MCF 10A (cell line): ENCODE measurements at regions not wholly inside any gene's neighbourhood (a gene's known extent, or its start where the extent isn't known, plus 50 kb on each side); places are given as distances from the start of the nearest gene placed in this dataset.

ENCODE experiments used
- BruUV-seq: library from RNA; stranded (reverse); fragments of 400-500 nt; replicated peaks from 2 replicates; lab custom pipeline; 2021; lab: Mats Ljungman, UMichigan
- CTCF ChIA-PET: fragments of 300-600 bp; sonication (Branson Sonifier 250); formaldehyde crosslinking; extraction: SDS; loops from one replicate; lab custom pipeline; 2021; ENCODE audit warnings: antibody characterized with exemption, inconsistent platforms; lab: Yijun Ruan, JAX
- POLR2A ChIA-PET: fragments of 300-600, 350-650 bp; sonication (Branson Sonifier 250); formaldehyde crosslinking; extraction: SDS; loops from one replicate; lab custom pipeline; 2020; ENCODE audit warnings: antibody characterized with exemption, inconsistent platforms; lab: Yijun Ruan, JAX
- DNase-seq: peaks from one replicate; pipeline ENCODE4 v3.0.0-alpha.2; 2018; ENCODE audit not compliant: unreplicated experiment
- H3K27ac Mint-ChIP-seq: one replicate; pipeline ENCODE4 v1.8.0; 2022; ENCODE audit warnings: mild to moderate bottlenecking, low read depth, mixed read lengths; ENCODE audit not compliant: unreplicated experiment
- H3K27me3 Mint-ChIP-seq: one replicate; pipeline ENCODE4 v1.8.0; 2022; ENCODE audit warnings: mixed read lengths; ENCODE audit not compliant: insufficient read depth, unreplicated experiment
- H3K36me3 Mint-ChIP-seq: one replicate; pipeline ENCODE4 v1.8.0; 2022; ENCODE audit warnings: mild to moderate bottlenecking, moderate library complexity, mixed read lengths; ENCODE audit not compliant: insufficient read depth, unreplicated experiment
- H3K4me1 Mint-ChIP-seq: one replicate; pipeline ENCODE4 v1.8.0; 2022; ENCODE audit warnings: mixed read lengths; ENCODE audit not compliant: insufficient read depth, unreplicated experiment
- H3K4me3 Mint-ChIP-seq: one replicate; pipeline ENCODE4 v1.8.0; 2022; ENCODE audit warnings: mild to moderate bottlenecking, moderate library complexity, mixed read lengths; ENCODE audit not compliant: unreplicated experiment
- H3K9me3 Mint-ChIP-seq: one replicate; pipeline ENCODE4 v1.8.0; 2022; ENCODE audit warnings: mixed read lengths; ENCODE audit not compliant: unreplicated experiment
- CTCF ChIP-seq: fragments of 200-600 bp; IDR thresholded peaks from one replicate; pipeline ENCODE4 v1.8.0; 2022; ENCODE audit warnings: antibody characterized with exemption, mild to moderate bottlenecking; ENCODE audit not compliant: unreplicated experiment
- intact Hi-C: fragments of 100-400 bp; cut with micrococcal nuclease; formaldehyde crosslinking; loops from 2 replicates; pipeline ENCODE4 v1.14.1; 2022

- no peak for DNase-seq
Measured at GRCh38 chr13:38103851-38104250, 234.3 kb upstream of the TRPC4 start.

GRCh38 chr13:38099751-38100150, 230.2 kb upstream of the TRPC4 start:
- intact Hi-C loops = no loop called here
- Mint-ChIP-seq H3K4me1 (no peaks in the 10 kb centered on the region), H3K27ac (no peak overlapping the region), H3K4me3 (no peak overlapping the region), H3K9me3 (no peaks in the 10 kb centered on the region), H3K36me3 (no peaks in the 10 kb centered on the region), H3K27me3 (no peaks in the 10 kb centered on the region)
- ChIA-PET CTCF (no interaction called here), POLR2A (no interaction called here)
- BruUV-seq = no TSS peak
- TF ChIP-seq CTCF = no peak
- no peak for DNase-seq

More at GRCh38 chr13:38103851-38104250, 234.3 kb upstream of the TRPC4 start:
- POLR2A ChIA-PET = no interaction called here
- Mint-ChIP-seq H3K4me3 (no peak overlapping the region), H3K27me3 (no peaks in the 10 kb centered on the region), H3K27ac (no peak overlapping the region), H3K9me3 (peaks cover 5% of the 10 kb centered on the region), H3K36me3 (no peaks in the 10 kb centered on the region), H3K4me1 (no peaks in the 10 kb centered on the region)
- CTCF ChIA-PET = interaction anchor here (0.6 kb wide), 1 partner anchor 802 kb away, joined by 3 read pairs; no protein-coding TSS in a partner anchor
- no TSS peak for BruUV-seq
- intact Hi-C loops = no loop called here
- no peak for TF ChIP-seq CTCF

- H3K27me3 Mint-ChIP-seq = no peaks in the 10 kb centered on the region
- H3K4me3 Mint-ChIP-seq = no peak overlapping the region
- POLR2A ChIA-PET = no interaction called here
- H3K27ac Mint-ChIP-seq = no peak overlapping the region
- peaks cover 7% of the 10 kb centered on the region for H3K9me3 Mint-ChIP-seq
- intact Hi-C loops = no loop called here
- H3K4me1 Mint-ChIP-seq = no peaks in the 10 kb centered on the region
- no peaks in the 10 kb centered on the region for H3K36me3 Mint-ChIP-seq
- no peak for TF ChIP-seq CTCF
- CTCF ChIA-PET = interaction anchor here (1.4 kb wide), 1 partner anchor 13 kb away, joined by 3 read pairs; no protein-coding TSS in a partner anchor
- no TSS peak for BruUV-seq
- no peak for DNase-seq
Measured at GRCh38 chr13:38093425-38093824, 223.9 kb upstream of the TRPC4 start.

- no peak for DNase-seq
- Mint-ChIP-seq H3K4me3 (no peak overlapping the region), H3K4me1 (no peaks in the 10 kb centered on the region), H3K9me3 (peaks cover 7% of the 10 kb centered on the region), H3K27ac (no peak overlapping the region), H3K27me3 (no peaks in the 10 kb centered on the region), H3K36me3 (no peaks in the 10 kb centered on the region)
- intact Hi-C loops = no loop called here
- BruUV-seq = no TSS peak
- POLR2A ChIA-PET = interaction anchor here (0.6 kb wide), 1 partner anchor 256 kb away, joined by 3 read pairs; no protein-coding TSS in a partner anchor
- CTCF ChIA-PET = interaction anchor here (0.7 kb wide), 1 partner anchor 47 kb away, joined by 3 read pairs; no protein-coding TSS in a partner anchor
- TF ChIP-seq CTCF = no peak
Measured at GRCh38 chr13:38090913-38091312, 221.3 kb upstream of the TRPC4 start.
